GM18502 (cell line): ENCODE measurements at regions not wholly inside any gene's neighbourhood (a gene's known extent, or its start where the extent isn't known, plus 50 kb on each side); places are given as distances from the start of the nearest gene placed in this dataset.

Experiments used
- ATAC-seq: cut with Tn5 transposase; IDR thresholded peaks from one replicate; pipeline ENCODE4 v1.9.1; 2021; ENCODE audit warnings: mild to moderate bottlenecking; ENCODE audit not compliant: unreplicated experiment, poor library complexity

- ATAC-seq = no peak
These were observed 231.7 kb downstream of the KCNC2 start for GRCh38 chr12:74977832-74978481.

GRCh38 chr12:74980510-74980909 lies 229.1 kb downstream of the KCNC2 start:
- no peak for ATAC-seq

GRCh38 chr12:74981541-74981940 lies 228.1 kb downstream of the KCNC2 start:
- ATAC-seq = no peak

GRCh38 chr12:74983917-74984316 lies 225.7 kb downstream of the KCNC2 start:
- ATAC-seq = no peak

- no peak for ATAC-seq
These were observed 225.0 kb downstream of the KCNC2 start for GRCh38 chr12:74984631-74985030.

GRCh38 chr12:74985293-74985985 lies 224.2 kb downstream of the KCNC2 start:
- no peak for ATAC-seq

GRCh38 chr12:74985986-74986319 lies 223.7 kb downstream of the KCNC2 start:
- no peak for ATAC-seq

- no peak for ATAC-seq
These were observed 221.5 kb downstream of the KCNC2 start for GRCh38 chr12:74988156-74988555.
